ENCODE measurements at regions not wholly inside any gene's neighbourhood (a gene's known extent, or its start where the extent isn't known, plus 50 kb on each side); places are given as distances from the start of the nearest gene placed in this dataset.

DNA sequence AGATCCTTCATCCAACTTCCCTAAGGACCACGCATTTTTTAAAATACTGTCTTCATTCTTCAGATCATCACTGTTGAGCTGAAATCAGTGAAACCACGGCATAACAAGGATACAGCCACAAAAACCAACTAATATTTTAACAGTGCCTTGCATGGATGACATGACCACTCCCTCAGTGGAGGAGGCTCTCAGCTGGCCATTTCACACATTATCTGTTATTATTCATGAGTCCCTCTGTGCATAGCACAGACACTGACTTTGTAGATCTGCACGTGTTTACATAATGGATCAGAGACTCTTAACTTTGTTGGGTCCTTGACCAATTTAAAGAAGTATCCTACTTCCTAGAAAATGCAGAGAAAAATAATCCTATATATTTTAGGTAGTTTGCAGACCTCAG, 104.8 kb upstream of the NUDT7 start:
- TF ChIP-seq EP300 (IDR thresholded peaks at IDR 0.05) (no peak), POLR2A (IDR thresholded peaks at IDR 0.05) (no peak)
- TF ChIP-seq, protein P1, sequence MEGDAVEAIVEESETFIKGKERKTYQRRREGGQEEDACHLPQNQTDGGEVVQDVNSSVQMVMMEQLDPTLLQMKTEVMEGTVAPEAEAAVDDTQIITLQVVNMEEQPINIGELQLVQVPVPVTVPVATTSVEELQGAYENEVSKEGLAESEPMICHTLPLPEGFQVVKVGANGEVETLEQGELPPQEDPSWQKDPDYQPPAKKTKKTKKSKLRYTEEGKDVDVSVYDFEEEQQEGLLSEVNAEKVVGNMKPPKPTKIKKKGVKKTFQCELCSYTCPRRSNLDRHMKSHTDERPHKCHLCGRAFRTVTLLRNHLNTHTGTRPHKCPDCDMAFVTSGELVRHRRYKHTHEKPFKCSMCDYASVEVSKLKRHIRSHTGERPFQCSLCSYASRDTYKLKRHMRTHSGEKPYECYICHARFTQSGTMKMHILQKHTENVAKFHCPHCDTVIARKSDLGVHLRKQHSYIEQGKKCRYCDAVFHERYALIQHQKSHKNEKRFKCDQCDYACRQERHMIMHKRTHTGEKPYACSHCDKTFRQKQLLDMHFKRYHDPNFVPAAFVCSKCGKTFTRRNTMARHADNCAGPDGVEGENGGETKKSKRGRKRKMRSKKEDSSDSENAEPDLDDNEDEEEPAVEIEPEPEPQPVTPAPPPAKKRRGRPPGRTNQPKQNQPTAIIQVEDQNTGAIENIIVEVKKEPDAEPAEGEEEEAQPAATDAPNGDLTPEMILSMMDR (IDR thresholded peaks at IDR 0.05) = no peak
- intact Hi-C loops (cut with DNase I) = no loop called here
- H3K9me3 ChIP-seq = no peaks in the 10 kb centered on the region
- no peak overlapping the region for H3K4me3 ChIP-seq
- no peaks in the 10 kb centered on the region for H3K4me1 ChIP-seq (ENCODE audit: insufficient read depth)
- 46 to 70% (median 48%) methylated on average over 3 of the region's 3 CpGs for WGBS, 3 donors
- no peak for DNase-seq
- no peaks in the 10 kb centered on the region for H3K27me3 ChIP-seq
- no peak overlapping the region for H3K27ac ChIP-seq
- no peaks in the 10 kb centered on the region for H3K36me3 ChIP-seq

DNA sequence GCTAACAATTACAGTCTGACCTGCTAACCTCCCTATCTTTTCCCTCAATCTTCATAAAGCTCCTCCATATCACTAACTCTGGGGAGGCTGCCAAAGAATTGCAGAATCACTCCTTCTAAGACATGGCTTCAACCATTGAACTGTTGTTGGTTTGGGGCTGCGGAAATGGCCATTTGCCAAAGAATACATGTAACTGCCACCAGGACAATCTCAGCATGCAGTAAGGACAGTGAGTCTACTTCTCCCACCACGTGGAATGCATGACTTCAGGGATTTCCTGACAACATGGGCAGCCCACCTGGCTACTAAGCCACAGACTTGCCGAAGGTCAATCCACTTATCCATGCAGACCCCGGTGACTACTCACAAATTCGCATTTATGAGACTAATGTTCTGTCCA, 104.3 kb upstream of the NUDT7 start:
- H3K27ac ChIP-seq = no peak overlapping the region
- H3K9me3 ChIP-seq = no peaks in the 10 kb centered on the region
- WGBS, 3 donors = 38 to 51% (median 50%) methylated on average over 5 of the region's 5 CpGs
- no peaks in the 10 kb centered on the region for H3K4me1 ChIP-seq (ENCODE audit: insufficient read depth)
- no peaks in the 10 kb centered on the region for H3K27me3 ChIP-seq
- H3K36me3 ChIP-seq = no peaks in the 10 kb centered on the region
- no peak for DNase-seq
- TF ChIP-seq EP300 (IDR thresholded peaks at IDR 0.05) = no peak
- no peak for TF ChIP-seq POLR2A (IDR thresholded peaks at IDR 0.05)
- TF ChIP-seq, protein P1 (IDR thresholded peaks at IDR 0.05) = no peak
- intact Hi-C loops (cut with DNase I) = no loop called here
- no peak overlapping the region for H3K4me3 ChIP-seq

DNA sequence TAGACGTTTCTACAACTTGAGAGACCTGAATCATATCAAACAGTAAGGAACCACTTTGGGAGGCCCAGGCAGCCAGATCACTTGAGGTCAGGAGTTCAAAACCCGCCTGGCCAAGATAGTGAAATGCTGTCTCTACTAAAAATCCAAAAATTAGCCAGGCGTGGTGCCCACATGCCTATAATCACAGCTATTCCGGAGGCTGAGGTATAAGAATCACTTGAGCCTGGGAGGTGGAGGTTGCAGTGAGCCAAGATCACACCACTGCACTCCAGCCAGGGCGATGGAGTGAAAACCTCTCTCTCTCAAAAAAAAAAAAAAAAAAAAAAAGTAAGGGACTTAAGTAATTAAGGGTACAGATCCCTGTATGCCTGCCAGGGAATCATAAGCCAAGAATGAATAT, 103.4 kb upstream of the NUDT7 start:
- no peak overlapping the region for H3K27ac ChIP-seq
- H3K36me3 ChIP-seq = no peaks in the 10 kb centered on the region
- TF ChIP-seq, protein P1 (IDR thresholded peaks at IDR 0.05) = no peak
- no peak for TF ChIP-seq EP300 (IDR thresholded peaks at IDR 0.05)
- H3K9me3 ChIP-seq = no peaks in the 10 kb centered on the region
- no peak overlapping the region for H3K4me3 ChIP-seq
- 76 to 86% (median 84%) methylated on average over 5 of the region's 5 CpGs for WGBS, 3 donors
- no peak for DNase-seq
- H3K27me3 ChIP-seq = no peaks in the 10 kb centered on the region
- intact Hi-C loops (cut with DNase I) = no loop called here
- H3K4me1 ChIP-seq (ENCODE audit: insufficient read depth) = no peaks in the 10 kb centered on the region

DNA sequence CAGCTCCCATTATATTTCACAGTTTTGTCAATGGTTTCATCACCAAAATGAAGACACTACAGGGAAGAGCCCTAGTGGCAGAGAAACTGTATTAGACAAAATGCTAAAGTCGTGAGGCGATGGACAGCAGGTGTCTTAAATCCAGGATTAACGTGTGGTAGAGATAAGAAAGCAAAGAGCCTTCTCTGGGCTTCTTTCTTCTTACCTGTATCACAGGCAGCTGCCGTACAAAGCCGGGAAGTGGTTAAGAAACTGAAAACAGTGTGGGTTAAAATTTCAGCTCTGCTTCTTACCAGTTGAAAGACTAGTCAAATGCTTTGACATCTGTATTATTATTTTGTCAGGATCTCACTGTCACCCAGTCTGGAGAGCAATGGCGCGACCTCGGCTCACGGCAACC, 98.2 kb upstream of the NUDT7 start:
- Histone ChIP-seq H3K4me3 (no peak overlapping the region), H3K27ac (no peak overlapping the region), H3K4me1 (ENCODE audit: insufficient read depth) (no peaks in the 10 kb centered on the region), H3K36me3 (no peaks in the 10 kb centered on the region), H3K27me3 (no peaks in the 10 kb centered on the region), H3K9me3 (no peaks in the 10 kb centered on the region)
- WGBS, 3 donors = 76 to 79% (median 78%) methylated on average over 9 of the region's 9 CpGs
- no peak for TF ChIP-seq EP300 (IDR thresholded peaks at IDR 0.05)
- no peak for TF ChIP-seq POLR2A (IDR thresholded peaks at IDR 0.05)
- TF ChIP-seq, protein P1 (IDR thresholded peaks at IDR 0.05) = no peak
- intact Hi-C loops (cut with DNase I) = no loop called here
- DNase-seq = no peak

DNA sequence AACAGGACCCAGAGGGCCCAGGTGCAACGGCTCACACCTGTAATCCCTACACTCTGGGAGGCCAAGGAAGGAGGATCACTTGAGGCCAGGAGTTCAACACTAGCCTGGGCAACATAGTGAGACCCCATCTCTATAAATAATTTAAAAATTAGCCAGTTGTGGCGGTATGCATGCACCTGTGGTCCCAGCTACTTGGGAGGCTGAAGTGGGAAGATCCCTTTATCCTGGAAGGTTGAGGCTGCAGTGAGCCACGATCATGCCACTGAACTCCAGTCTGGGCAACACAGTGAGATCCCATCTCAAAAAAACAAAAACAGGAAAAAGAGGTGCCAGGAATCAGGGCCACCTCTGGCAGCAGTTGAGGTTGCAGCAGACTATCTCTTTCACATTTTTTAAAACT, 85.7 kb upstream of the NUDT7 start:
- Histone ChIP-seq H3K4me3 (no peak overlapping the region), H3K27me3 (no peaks in the 10 kb centered on the region), H3K36me3 (no peaks in the 10 kb centered on the region), H3K9me3 (no peaks in the 10 kb centered on the region), H3K27ac (no peak overlapping the region), H3K4me1 (ENCODE audit: insufficient read depth) (no peaks in the 10 kb centered on the region)
- 81 to 84% (median 82%) methylated on average over 3 of the region's 3 CpGs for whole genome bisulfite sequencing, 3 donors
- no peak for DNase-seq
- TF ChIP-seq POLR2A (IDR thresholded peaks at IDR 0.05) = no peak
- TF ChIP-seq, protein P1 (IDR thresholded peaks at IDR 0.05) = no peak
- TF ChIP-seq EP300 (IDR thresholded peaks at IDR 0.05) = no peak
- intact Hi-C loops (cut with DNase I) = no loop called here
